CD14-positive monocyte (primary cell): ENCODE measurements at regions not wholly inside any gene's neighbourhood (a gene's known extent, or its start where the extent isn't known, plus 50 kb on each side); places are given as distances from the start of the nearest gene placed in this dataset.

Experiments used
- DNase-seq, 3 donors: peaks; one replicate each; pipeline ENCODE4 v3.0.0-alpha.2; 2011 to 2022
- H2AFZ ChIP-seq: 2 replicates; pipeline ENCODE4 v1.6.0; 2012; ENCODE audit warnings: mild to moderate bottlenecking, low read depth, low read length, inconsistent platforms; ENCODE audit not compliant: insufficient read depth, poor library complexity, severe bottlenecking
- H3K27ac ChIP-seq, 2 donors: 1 replicate in 1 of 2; 2 replicates in 1 of 2; pipeline ENCODE4 v1.5.1; 2012 to 2013; ENCODE audit warnings: low read length in 2 of 2, control low read depth in 1 of 2, inconsistent platforms in 1 of 2, low read depth in 1 of 2, mild to moderate bottlenecking in 1 of 2
- H3K27me3 ChIP-seq, 2 donors: one replicate each; pipeline versions ENCODE4 v1.6.0 to v1.6.1; 2011 to 2013; ENCODE audit warnings: low read length in 2 of 2; ENCODE audit not compliant: control insufficient read depth in 2 of 2, insufficient read depth in 2 of 2
- H3K36me3 ChIP-seq, 2 donors: replicated peaks in 1 of 2; 1 replicate in 1 of 2; 2 replicates in 1 of 2; pipeline versions ENCODE4 v1.5.1 to v1.6.1; 2012 to 2013; ENCODE audit warnings: low read length in 2 of 2, control low read depth in 1 of 2, inconsistent platforms in 1 of 2, mild to moderate bottlenecking in 1 of 2; ENCODE audit not compliant: insufficient read depth in 2 of 2, control insufficient read depth in 1 of 2
- H3K4me1 ChIP-seq, 2 donors: 1 replicate in 1 of 2; 2 replicates in 1 of 2; pipeline versions ENCODE4 v1.5.1 to v1.6.1; 2012 to 2013; ENCODE audit warnings: low read length in 2 of 2, control low read depth in 1 of 2, inconsistent platforms in 1 of 2, mild to moderate bottlenecking in 1 of 2, moderate library complexity in 1 of 2; ENCODE audit not compliant: insufficient read depth in 2 of 2, control insufficient read depth in 1 of 2
- H3K4me2 ChIP-seq: replicated peaks from 2 replicates; pipeline ENCODE3; 2012; ENCODE audit warnings: low read length, moderate library complexity, mild to moderate bottlenecking; ENCODE audit not compliant: poor library complexity, severe bottlenecking; ENCODE audit errors: extremely low read depth
- H3K4me3 ChIP-seq, 3 experiments: fragments of 200-600 bp in 1 of 3; sonication (generic) in 1 of 3; replicated peaks in 1 of 3; 1 replicate in 2 of 3; 2 replicates in 1 of 3; pipeline ENCODE4 v1.5.1; 2011 to 2013; ENCODE audit warnings: low read length in 3 of 3, mild to moderate bottlenecking in 3 of 3, control low read depth in 2 of 3, low read depth in 2 of 3, inconsistent platforms in 1 of 3, moderate library complexity in 1 of 3
- H3K79me2 ChIP-seq: 2 replicates; pipeline ENCODE4 v1.6.0; 2012; ENCODE audit warnings: mild to moderate bottlenecking, control low read depth, inconsistent platforms, low read length, moderate library complexity; ENCODE audit not compliant: insufficient read depth
- H3K9ac ChIP-seq: 2 replicates; pipeline ENCODE4 v1.6.0; 2017; ENCODE audit warnings: low read length, mild to moderate bottlenecking; ENCODE audit not compliant: insufficient read depth, poor library complexity, severe bottlenecking
- H3K9me3 ChIP-seq, 2 donors: replicated peaks in 1 of 2; 1 replicate in 1 of 2; 2 replicates in 1 of 2; pipeline versions ENCODE4 v1.5.1 to v1.6.1; 2012 to 2013; ENCODE audit warnings: low read length in 2 of 2, control low read depth in 1 of 2; ENCODE audit not compliant: control insufficient read depth in 1 of 2, insufficient read depth in 1 of 2
- H4K20me1 ChIP-seq: 2 replicates; pipeline ENCODE4 v1.6.0; 2012; ENCODE audit warnings: mild to moderate bottlenecking, low read length, control low read depth, moderate library complexity; ENCODE audit not compliant: insufficient read depth
- H3K27ac Mint-ChIP-seq, 7 donors: one replicate each; pipeline ENCODE4 v1.8.0; 2020; ENCODE audit warnings: mild to moderate bottlenecking in 7 of 7, mixed read lengths in 7 of 7, moderate library complexity in 6 of 7, inconsistent platforms in 2 of 7
- H3K27me3 Mint-ChIP-seq, 3 donors: one replicate each; pipeline ENCODE4 v1.8.0; 2021 to 2022; ENCODE audit warnings: low read depth in 3 of 3, mild to moderate bottlenecking in 3 of 3, mixed read lengths in 3 of 3, moderate library complexity in 3 of 3, inconsistent platforms in 1 of 3
- H3K36me3 Mint-ChIP-seq, 2 donors: one replicate each; pipeline ENCODE4 v1.8.0; 2020; ENCODE audit warnings: mixed read lengths in 2 of 2, inconsistent platforms in 1 of 2, mild to moderate bottlenecking in 1 of 2
- H3K4me1 Mint-ChIP-seq: one replicate; pipeline ENCODE4 v1.8.0; 2020; ENCODE audit warnings: mild to moderate bottlenecking, mixed read lengths
- H3K4me3 Mint-ChIP-seq, 2 donors: one replicate each; pipeline ENCODE4 v1.8.0; 2020; ENCODE audit warnings: mild to moderate bottlenecking in 2 of 2, mixed read lengths in 2 of 2, moderate library complexity in 1 of 2
- H3K9me3 Mint-ChIP-seq, 7 donors: one replicate each; pipeline ENCODE4 v1.8.0; 2020 to 2022; ENCODE audit warnings: mixed read lengths in 7 of 7, mild to moderate bottlenecking in 6 of 7, moderate library complexity in 6 of 7, inconsistent platforms in 2 of 7
- WGBS: methylation state at CpG from one replicate; pipeline ENCODE4 v1.1.5; 2013; ENCODE audit warnings: missing lambda C conversion rate; ENCODE audit not compliant: insufficient coverage; 5-methylcytosine and 5-hydroxymethylcytosine counted together
- intact Hi-C, 2 donors: fragments of 100-400 bp; cut with micrococcal nuclease; formaldehyde crosslinking; loops; one replicate each; pipeline versions ENCODE4 v1.15.0 to v1.15.1; 2023
- TF ChIP-seq, protein P1 (sequence below): fragments of 200-600 bp; IDR thresholded peaks from one replicate; pipeline ENCODE4 v1.8.0; 2022; ENCODE audit warnings: antibody characterized with exemption, mild to moderate bottlenecking

DNA sequence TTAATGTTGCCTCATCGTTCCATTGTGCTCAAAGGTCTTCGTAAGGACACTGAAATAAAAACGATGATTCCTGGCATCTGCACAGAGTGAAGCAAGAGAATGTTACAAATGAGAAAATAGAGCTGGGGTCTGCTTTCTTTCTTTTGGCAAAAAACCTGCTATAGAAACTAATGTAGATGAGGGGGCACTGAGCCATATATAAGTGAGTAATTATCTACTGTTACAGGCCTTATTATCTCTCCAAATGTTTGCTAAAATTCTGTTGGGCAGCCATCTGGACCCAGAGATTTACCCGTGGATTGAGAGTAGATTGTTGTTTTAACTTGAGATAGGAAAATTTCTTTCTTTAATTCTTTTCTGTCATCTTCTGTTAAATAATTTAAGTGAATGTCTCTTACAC, 472.5 kb upstream of the PIK3C3 start:
- peaks cover 0 to 5% (median 1%) of the 10 kb centered on the region in 7 donors for H3K9me3 Mint-ChIP-seq
- no peaks in the 10 kb centered on the region for H3K79me2 ChIP-seq
- H3K4me2 ChIP-seq: no peak overlapping the region
- no peak overlapping the region for H3K27ac ChIP-seq
- no peak for DNase-seq
- no peak overlapping the region for H3K27ac Mint-ChIP-seq
- no peak overlapping the region for H3K9ac ChIP-seq
- no peak overlapping the region for H3K4me3 Mint-ChIP-seq
- H3K9me3 ChIP-seq: peaks cover 0 to 4% of the 10 kb centered on the region in 2 donors
- H3K4me3 ChIP-seq: no peak overlapping the region
- no peaks in the 10 kb centered on the region for H3K4me1 ChIP-seq
- TF ChIP-seq, protein P1, sequence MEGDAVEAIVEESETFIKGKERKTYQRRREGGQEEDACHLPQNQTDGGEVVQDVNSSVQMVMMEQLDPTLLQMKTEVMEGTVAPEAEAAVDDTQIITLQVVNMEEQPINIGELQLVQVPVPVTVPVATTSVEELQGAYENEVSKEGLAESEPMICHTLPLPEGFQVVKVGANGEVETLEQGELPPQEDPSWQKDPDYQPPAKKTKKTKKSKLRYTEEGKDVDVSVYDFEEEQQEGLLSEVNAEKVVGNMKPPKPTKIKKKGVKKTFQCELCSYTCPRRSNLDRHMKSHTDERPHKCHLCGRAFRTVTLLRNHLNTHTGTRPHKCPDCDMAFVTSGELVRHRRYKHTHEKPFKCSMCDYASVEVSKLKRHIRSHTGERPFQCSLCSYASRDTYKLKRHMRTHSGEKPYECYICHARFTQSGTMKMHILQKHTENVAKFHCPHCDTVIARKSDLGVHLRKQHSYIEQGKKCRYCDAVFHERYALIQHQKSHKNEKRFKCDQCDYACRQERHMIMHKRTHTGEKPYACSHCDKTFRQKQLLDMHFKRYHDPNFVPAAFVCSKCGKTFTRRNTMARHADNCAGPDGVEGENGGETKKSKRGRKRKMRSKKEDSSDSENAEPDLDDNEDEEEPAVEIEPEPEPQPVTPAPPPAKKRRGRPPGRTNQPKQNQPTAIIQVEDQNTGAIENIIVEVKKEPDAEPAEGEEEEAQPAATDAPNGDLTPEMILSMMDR: no peak
- 94% methylated on average over 3 of the region's 4 CpGs for WGBS
- peaks cover 0 to 2% (median 0%) of the 10 kb centered on the region in 3 donors for H3K27me3 Mint-ChIP-seq
- H2AFZ ChIP-seq: no peak overlapping the region
- H4K20me1 ChIP-seq: no peaks in the 10 kb centered on the region
- no peaks in the 10 kb centered on the region for H3K27me3 ChIP-seq
- no peaks in the 10 kb centered on the region for H3K4me1 Mint-ChIP-seq
- no peaks in the 10 kb centered on the region for H3K36me3 Mint-ChIP-seq
- H3K36me3 ChIP-seq: no peaks in the 10 kb centered on the region
- intact Hi-C loops: no loop called here

DNA sequence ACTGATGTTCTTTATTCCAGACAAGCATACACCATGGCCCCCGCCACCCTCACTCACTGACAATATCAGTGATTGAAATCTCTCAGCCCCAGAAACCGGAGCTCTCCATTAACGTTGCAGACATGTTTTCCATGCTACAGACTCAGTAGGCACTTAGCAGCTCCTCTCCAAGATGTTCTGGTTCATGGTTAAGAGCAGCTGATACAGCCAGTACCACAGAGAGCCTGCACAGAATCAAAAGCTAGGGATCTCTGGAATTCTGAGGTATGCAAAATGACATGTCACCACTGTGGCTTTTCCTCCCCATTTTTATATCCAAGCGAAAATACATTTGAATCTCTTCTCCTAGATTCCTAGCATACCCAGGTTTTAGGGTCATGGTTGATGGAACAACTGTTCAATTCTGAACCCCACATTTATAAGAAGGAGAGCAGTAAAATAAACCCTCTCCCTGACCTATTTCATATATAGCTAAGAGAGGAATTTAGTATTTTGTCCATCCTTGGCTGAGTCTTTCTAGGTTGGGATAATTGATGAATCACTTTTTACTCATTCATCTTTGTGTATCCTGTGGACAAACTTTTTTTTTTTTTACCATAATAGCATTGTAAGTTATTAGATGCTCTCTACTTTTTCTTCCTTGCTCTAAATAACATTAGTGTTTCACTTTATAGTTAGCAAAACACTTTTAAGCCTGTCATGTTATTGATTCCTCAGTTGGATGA, 488.4 kb upstream of the PIK3C3 start:
- TF ChIP-seq, protein P1: no peak
- no peaks in the 10 kb centered on the region for H3K27me3 ChIP-seq
- H4K20me1 ChIP-seq: no peaks in the 10 kb centered on the region
- H3K4me3 Mint-ChIP-seq: no peak overlapping the region
- H3K27ac ChIP-seq: no peak overlapping the region
- H3K9me3 Mint-ChIP-seq: peaks cover 0 to 4% (median 1%) of the 10 kb centered on the region in 7 donors
- H3K4me1 ChIP-seq: no peaks in the 10 kb centered on the region
- intact Hi-C loops: no loop called here
- no peak overlapping the region for H3K4me3 ChIP-seq
- H3K4me2 ChIP-seq: no peak overlapping the region
- no peak overlapping the region for H3K9ac ChIP-seq
- H3K27me3 Mint-ChIP-seq: no peaks in the 10 kb centered on the region
- 100% methylated on average over 3 of the region's 4 CpGs for WGBS
- H2AFZ ChIP-seq: no peak overlapping the region
- H3K27ac Mint-ChIP-seq: no peak overlapping the region
- H3K9me3 ChIP-seq: peaks cover 0 to 5% of the 10 kb centered on the region in 2 donors
- H3K36me3 Mint-ChIP-seq: no peaks in the 10 kb centered on the region
- no peaks in the 10 kb centered on the region for H3K4me1 Mint-ChIP-seq
- H3K36me3 ChIP-seq: no peaks in the 10 kb centered on the region
- DNase-seq: no peak
- no peaks in the 10 kb centered on the region for H3K79me2 ChIP-seq
